ENCODE measurements at regions not wholly inside any gene's neighbourhood (a gene's known extent, or its start where the extent isn't known, plus 50 kb on each side); places are given as distances from the start of the nearest gene placed in this dataset.

DNA sequence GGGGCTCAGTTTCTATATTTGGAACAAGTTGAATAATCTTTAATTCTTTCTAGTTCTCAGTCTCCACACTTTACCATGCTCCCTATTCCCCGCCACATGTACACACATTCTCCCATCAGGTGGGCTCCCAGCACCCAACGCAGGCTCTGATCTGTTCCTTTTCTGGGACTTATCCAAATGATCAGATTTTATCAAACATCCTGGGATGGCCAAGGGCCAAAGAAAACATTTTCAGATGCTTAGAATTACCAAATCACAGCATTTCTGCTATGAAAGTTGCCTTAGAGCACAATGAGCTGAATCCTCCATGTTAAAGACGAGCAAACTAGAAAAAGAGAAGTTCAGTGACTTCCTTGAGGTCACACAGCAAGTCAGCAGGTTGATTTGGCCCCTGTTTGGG lies 153.4 kb downstream of the SEC61B start:
- Histone ChIP-seq H3K4me3 (ENCODE audit: low read depth, low read length) (no peak overlapping the region), H3K9me3 (ENCODE audit: control insufficient read depth, insufficient read depth, low read length) (no peaks in the 10 kb centered on the region), H3K27me3 (ENCODE audit: control insufficient read depth, insufficient read depth, low read length) (peaks cover 27% of the 10 kb centered on the region), H3K27ac (ENCODE audit: low read depth, low read length) (no peak overlapping the region)
- CTCF ChIA-PET, result no interaction called here
- DNase-seq (ENCODE audit: low read depth, low spot score), result no peak
- POLR2A ChIA-PET, result interaction anchor here (0.6 kb wide), 1 partner anchor 397 kb away, joined by 3 read pairs; no protein-coding TSS in a partner anchor
- TF ChIP-seq, protein P1, sequence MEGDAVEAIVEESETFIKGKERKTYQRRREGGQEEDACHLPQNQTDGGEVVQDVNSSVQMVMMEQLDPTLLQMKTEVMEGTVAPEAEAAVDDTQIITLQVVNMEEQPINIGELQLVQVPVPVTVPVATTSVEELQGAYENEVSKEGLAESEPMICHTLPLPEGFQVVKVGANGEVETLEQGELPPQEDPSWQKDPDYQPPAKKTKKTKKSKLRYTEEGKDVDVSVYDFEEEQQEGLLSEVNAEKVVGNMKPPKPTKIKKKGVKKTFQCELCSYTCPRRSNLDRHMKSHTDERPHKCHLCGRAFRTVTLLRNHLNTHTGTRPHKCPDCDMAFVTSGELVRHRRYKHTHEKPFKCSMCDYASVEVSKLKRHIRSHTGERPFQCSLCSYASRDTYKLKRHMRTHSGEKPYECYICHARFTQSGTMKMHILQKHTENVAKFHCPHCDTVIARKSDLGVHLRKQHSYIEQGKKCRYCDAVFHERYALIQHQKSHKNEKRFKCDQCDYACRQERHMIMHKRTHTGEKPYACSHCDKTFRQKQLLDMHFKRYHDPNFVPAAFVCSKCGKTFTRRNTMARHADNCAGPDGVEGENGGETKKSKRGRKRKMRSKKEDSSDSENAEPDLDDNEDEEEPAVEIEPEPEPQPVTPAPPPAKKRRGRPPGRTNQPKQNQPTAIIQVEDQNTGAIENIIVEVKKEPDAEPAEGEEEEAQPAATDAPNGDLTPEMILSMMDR (IDR thresholded peaks at IDR 0.05; ENCODE audit: low read depth, low read length), result no peak

DNA sequence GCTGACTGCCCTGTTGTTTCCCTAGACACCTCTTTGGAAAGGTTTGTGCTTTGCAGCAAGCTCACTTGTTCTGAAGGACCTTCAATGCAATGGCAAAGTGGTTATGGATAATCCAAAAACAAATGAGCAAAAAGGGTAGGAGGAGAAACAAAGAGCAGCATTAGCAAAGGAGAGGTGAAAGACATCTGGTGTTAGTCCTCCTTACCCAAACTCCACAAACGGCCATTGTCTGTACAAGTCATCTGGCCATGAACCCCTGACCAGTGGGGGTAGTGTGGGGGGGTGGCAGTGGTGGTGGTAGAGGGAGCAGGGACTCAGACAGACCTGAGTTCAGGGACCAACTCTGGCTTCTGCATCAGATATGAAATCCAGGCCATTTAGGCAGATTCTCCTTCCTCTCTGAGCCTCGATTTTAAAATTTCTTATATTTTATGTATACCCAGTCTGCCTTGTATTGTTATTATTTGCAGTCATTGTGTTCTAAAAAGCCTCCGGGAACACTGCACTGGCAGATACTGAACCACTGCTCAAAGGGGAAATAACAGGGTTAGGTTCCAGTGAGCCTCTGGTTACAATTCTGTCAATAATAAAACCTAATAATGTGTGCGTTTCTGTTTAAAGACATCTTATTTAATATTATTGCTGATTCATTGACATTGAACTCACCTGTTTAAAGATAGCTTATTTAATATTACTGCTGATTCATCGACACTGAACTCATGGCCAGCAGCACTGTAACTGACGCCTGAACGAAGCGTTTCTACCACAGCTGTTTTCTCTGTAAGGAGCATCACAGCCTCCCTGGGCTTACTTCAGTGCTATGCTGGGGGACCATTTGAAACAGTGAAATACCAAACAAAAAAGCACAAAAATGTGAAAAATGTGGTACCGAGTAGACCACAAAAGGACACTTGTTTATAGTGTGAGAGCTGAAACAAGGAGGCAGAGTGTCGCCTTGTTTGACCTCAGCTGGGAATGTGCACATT lies 156.0 kb downstream of the SEC61B start:
- POLR2A ChIA-PET, result interaction anchor here (1.0 kb wide), 1 partner anchor 67 kb away, joined by 3 read pairs; no protein-coding TSS in a partner anchor
- H3K27ac ChIP-seq (ENCODE audit: low read depth, low read length), result no peak overlapping the region
- TF ChIP-seq, protein P1 (IDR thresholded peaks at IDR 0.05; ENCODE audit: low read depth, low read length), result no peak
- no peaks in the 10 kb centered on the region for H3K9me3 ChIP-seq (ENCODE audit: control insufficient read depth, insufficient read depth, low read length)
- H3K4me3 ChIP-seq (ENCODE audit: low read depth, low read length), result no peak overlapping the region
- H3K27me3 ChIP-seq (ENCODE audit: control insufficient read depth, insufficient read depth, low read length), result peaks cover 21% of the 10 kb centered on the region
- CTCF ChIA-PET, result interaction anchor here (0.7 kb wide), 1 partner anchor 246 kb away, joined by 3 read pairs; no protein-coding TSS in a partner anchor
- DNase-seq (ENCODE audit: low read depth, low spot score), result no peak

DNA sequence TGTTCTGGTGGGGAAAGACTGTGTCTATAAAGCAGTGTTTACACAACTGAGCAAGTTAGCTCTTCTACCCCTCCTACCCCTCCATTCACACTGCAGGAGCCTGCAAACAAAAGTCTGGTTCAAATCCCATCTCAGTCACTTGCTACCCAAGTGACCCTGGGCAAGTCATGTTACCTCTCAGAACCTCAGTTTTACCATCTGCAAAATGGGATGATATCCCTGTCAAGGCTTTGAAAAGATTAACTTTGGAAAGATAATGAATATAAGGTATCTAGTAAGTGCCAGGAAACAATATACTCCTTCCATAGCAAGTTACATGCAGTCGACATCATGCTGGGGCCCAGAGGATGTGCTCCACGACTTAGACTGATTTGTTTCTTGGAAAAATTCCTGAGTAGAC lies 161.5 kb downstream of the SEC61B start:
- POLR2A ChIA-PET, result no interaction called here
- Histone ChIP-seq H3K9me3 (ENCODE audit: control insufficient read depth, insufficient read depth, low read length) (no peaks in the 10 kb centered on the region), H3K27ac (ENCODE audit: low read depth, low read length) (no peak overlapping the region), H3K27me3 (ENCODE audit: control insufficient read depth, insufficient read depth, low read length) (peaks cover 6% of the 10 kb centered on the region), H3K4me3 (ENCODE audit: low read depth, low read length) (no peak overlapping the region)
- CTCF ChIA-PET, result no interaction called here
- TF ChIP-seq, protein P1 (IDR thresholded peaks at IDR 0.05; ENCODE audit: low read depth, low read length), result no peak
- no peak for DNase-seq (ENCODE audit: low read depth, low spot score)

DNA sequence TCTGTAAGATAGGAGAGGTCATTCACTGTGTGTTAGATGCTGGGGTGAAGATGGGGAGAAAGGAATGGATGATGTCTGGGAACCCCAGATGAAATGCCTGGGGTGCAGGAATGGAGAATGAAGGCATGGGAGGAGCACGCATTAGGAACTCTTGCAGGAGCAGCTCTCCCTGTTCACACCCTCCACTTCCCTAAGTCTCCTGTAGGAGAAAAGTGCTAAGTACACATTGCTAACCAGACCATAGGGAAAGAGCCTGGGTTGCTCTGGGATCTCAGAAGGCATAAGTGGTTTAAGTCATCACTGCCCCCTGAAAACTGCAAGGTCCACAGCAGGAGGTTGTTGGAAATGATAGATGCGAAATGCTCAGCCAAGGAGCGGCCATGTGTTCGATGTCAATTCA lies 163.1 kb downstream of the SEC61B start:
- POLR2A ChIA-PET, result no interaction called here

More for the DNA sequence above, 163.1 kb downstream of the SEC61B start:
- Histone ChIP-seq H3K27me3 (ENCODE audit: control insufficient read depth, insufficient read depth, low read length) (peaks cover 3% of the 10 kb centered on the region), H3K9me3 (ENCODE audit: control insufficient read depth, insufficient read depth, low read length) (no peaks in the 10 kb centered on the region), H3K4me3 (ENCODE audit: low read depth, low read length) (no peak overlapping the region), H3K27ac (ENCODE audit: low read depth, low read length) (no peak overlapping the region)
- TF ChIP-seq, protein P1 (IDR thresholded peaks at IDR 0.05; ENCODE audit: low read depth, low read length), result no peak
- no peak for DNase-seq (ENCODE audit: low read depth, low spot score)
- CTCF ChIA-PET, result no interaction called here

Measured in AG04450 (cell line).